ENCODE measurements at regions not wholly inside any gene's neighbourhood (a gene's known extent, or its start where the extent isn't known, plus 50 kb on each side); places are given as distances from the start of the nearest gene placed in this dataset.

DNA sequence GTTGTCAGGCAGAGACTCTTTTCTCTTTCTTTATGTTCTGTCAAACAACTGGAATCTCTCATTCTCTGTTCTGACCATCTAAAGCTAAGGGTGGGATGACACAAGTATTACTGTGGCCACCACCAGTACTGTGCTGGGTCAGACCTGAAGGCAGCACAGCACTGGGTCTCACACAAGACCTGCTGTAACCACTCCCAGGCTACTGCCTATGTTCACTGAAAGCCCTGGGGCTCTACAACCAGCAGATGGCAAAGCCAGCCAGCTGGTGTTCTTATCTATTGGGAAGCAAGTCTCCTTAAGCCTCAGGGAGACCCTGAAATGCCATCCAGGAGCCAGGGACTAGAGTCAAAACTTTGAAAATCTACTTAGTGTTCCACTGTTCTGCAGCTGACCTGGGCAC, 189.5 kb downstream of the SLCO4C1 start:
- TF ChIP-seq, protein P1, sequence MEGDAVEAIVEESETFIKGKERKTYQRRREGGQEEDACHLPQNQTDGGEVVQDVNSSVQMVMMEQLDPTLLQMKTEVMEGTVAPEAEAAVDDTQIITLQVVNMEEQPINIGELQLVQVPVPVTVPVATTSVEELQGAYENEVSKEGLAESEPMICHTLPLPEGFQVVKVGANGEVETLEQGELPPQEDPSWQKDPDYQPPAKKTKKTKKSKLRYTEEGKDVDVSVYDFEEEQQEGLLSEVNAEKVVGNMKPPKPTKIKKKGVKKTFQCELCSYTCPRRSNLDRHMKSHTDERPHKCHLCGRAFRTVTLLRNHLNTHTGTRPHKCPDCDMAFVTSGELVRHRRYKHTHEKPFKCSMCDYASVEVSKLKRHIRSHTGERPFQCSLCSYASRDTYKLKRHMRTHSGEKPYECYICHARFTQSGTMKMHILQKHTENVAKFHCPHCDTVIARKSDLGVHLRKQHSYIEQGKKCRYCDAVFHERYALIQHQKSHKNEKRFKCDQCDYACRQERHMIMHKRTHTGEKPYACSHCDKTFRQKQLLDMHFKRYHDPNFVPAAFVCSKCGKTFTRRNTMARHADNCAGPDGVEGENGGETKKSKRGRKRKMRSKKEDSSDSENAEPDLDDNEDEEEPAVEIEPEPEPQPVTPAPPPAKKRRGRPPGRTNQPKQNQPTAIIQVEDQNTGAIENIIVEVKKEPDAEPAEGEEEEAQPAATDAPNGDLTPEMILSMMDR (IDR thresholded peaks at IDR 0.05; ENCODE audit: low read depth, low read length), result no peak
- no peak for TF ChIP-seq POLR2A (IDR thresholded peaks at IDR 0.05; ENCODE audit: extremely low read depth, insufficient read length)
- TF ChIP-seq, protein P2, sequence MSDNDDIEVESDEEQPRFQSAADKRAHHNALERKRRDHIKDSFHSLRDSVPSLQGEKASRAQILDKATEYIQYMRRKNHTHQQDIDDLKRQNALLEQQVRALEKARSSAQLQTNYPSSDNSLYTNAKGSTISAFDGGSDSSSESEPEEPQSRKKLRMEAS (IDR thresholded peaks at IDR 0.05; ENCODE audit: low read depth, low read length), result no peak
- TF ChIP-seq MYC (IDR thresholded peaks at IDR 0.05; ENCODE audit: low read depth, low read length), result no peak
